ENCODE measurements at regions not wholly inside any gene's neighbourhood (a gene's known extent, or its start where the extent isn't known, plus 50 kb on each side); places are given as distances from the start of the nearest gene placed in this dataset.
"Not testable (repeated sequence)": the region's sequence is repeated elsewhere in the genome, so short reads cannot be mapped to it uniquely, and the experiment has no call there.

DNA sequence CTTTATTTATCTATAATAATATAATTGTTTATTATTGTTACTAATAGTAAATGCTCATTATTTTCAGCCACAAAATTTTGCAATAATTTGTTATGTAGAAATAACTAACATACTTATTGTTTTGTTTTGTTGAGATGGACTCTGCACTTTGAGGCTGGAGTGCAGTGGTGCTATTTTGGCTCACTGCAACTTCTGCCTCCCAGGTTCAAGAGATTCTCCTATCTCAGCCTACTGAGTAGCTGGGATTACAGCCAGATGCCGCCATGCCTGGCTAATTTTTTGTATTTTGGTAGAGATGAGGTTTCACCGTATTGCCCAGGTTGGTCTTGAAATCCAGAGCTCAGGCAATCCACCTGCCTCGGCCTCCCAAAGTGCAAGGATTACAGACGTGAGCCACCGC is 76.6 kb upstream of the RAP1B start:
- Mint-ChIP-seq H3K9me3 (no peaks in the 10 kb centered on the region), H3K27me3 (peaks cover 1% of the 10 kb centered on the region), H3K36me3 (peaks cover 1% of the 10 kb centered on the region), H3K4me3 (no peak overlapping the region), H3K27ac (no peak overlapping the region), H3K4me1 (peaks cover 0 to 7% (median 6%) of the 10 kb centered on the region in 3 donors)

DNA sequence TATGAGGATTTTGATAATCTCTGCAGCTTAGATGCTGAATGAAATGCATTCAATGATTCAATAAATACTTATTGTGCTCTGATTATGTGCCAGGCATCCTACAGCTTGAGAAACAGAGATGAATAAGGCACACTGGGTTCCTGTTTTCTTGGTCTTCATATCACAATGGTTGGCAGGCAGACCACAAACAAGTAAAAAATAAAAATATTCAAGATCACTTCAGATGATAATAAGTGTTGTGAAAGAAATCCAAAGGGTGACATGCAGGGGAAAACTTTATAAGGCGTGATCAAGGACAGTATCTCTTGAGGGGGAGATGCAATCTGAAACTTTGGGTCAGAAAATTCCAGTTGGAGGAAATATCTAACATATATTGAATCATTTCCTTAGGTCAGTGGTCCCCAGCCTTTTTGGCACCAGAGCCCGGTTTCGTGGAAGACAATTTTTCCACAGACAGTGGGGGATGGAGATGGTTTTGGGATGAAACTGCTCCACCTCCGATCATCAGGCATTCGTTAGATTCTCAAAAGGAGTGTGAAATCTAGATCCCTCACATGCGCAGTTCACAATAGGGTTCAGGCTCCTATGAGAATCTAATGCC is 73.7 kb upstream of the RAP1B start:
- peaks cover 2 to 15% (median 11%) of the 10 kb centered on the region in 3 donors for H3K4me1 Mint-ChIP-seq
- H3K9me3 Mint-ChIP-seq: peaks cover 2 to 7% (median 6%) of the 10 kb centered on the region in 3 donors
- no peaks in the 10 kb centered on the region for H3K27me3 Mint-ChIP-seq
- H3K4me3 Mint-ChIP-seq: no peak overlapping the region
- H3K36me3 Mint-ChIP-seq: no peaks in the 10 kb centered on the region
- no peak overlapping the region for H3K27ac Mint-ChIP-seq

DNA sequence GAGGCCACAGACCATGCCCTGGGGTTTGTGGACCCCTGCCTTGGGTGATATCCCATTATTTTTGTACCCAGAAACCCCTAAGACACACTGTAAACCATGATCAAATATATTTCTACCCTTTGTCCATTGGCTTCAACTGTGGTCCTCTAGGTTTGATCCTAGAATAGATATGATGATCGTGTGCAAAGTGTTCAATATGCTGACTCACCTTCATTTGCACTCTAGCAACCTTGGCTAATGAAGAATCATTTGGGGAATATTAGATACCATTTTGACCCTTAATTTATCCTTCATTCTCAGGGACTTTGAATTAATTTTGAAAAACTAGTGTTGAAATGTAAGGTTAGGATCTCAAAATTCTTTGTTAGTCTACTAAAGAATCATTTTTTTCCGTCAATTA is 73.1 kb upstream of the RAP1B start:
- Mint-ChIP-seq H3K9me3 (peaks cover 2 to 7% (median 6%) of the 10 kb centered on the region in 3 donors), H3K27me3 (no peaks in the 10 kb centered on the region), H3K27ac (no peak overlapping the region), H3K4me3 (no peak overlapping the region), H3K36me3 (no peaks in the 10 kb centered on the region), H3K4me1 (peaks cover 2 to 15% (median 11%) of the 10 kb centered on the region in 3 donors)

DNA sequence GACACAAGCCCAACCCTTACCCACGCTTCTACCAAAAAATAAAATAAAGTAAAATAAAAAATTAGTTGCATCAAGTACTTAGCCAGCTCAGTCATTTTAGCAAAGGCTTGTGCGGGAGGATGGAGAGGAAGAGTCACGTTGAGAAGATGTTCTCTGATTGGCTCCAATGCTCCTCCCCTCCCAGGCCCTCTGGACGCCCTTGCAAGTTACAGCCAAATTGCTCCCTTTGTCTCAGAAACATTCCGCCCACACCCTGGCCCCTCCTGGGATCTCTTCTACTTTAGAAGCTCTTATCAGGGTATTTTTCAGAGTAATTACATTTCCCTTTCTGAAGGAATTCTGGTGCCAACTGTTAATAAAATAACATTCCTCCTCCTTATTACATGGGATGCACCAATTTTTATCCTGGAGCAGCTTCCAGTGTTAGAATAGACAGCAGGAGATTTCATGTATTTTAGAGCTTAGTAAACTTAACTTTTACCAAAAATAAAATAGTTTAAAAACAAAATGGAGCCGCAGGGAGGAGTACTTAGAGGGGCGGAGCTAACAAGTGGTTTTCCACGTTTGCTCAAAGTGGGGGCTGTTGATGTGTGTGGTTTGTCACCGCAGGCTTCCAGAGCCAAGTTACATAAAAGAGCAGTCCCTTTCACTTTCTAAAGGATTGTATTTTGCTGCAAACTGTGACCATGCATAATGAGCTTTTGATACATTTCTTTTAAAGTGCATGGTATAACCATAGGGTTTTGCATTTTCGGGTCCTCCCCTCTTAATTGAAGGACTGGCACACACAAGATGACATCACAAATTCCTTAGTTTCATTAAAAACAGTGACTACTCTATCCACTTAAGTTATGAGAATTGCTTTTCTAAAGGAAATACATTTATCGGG is 71.7 kb upstream of the RAP1B start:
- Mint-ChIP-seq H3K4me3 (peak overlapping the region in 1 of 4 donors; percentile 68), H3K9me3 (peaks cover 2 to 7% (median 6%) of the 10 kb centered on the region in 3 donors), H3K27me3 (no peaks in the 10 kb centered on the region), H3K27ac (peak overlapping the region in 1 of 3 donors; percentile 82), H3K4me1 (peaks cover 2 to 15% (median 6%) of the 10 kb centered on the region in 3 donors), H3K36me3 (no peaks in the 10 kb centered on the region)

DNA sequence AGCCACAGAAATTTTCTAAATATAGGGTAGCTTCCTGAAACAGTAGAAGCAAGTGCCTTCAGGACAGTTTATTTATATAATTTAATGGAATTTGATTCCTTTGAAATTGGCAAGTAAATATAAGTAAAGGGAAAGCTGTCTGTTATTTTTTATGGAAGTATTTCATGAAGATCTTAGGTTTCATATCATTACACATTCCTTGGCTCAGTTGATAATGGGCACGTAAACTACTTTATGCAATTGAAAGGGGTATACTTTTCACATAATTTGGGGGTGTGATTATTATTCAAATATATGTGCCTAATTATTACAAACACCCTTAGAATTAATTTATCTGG is 71.1 kb upstream of the RAP1B start:
- no peak overlapping the region for H3K4me3 Mint-ChIP-seq
- no peaks in the 10 kb centered on the region for H3K27me3 Mint-ChIP-seq
- peaks cover 2 to 15% (median 6%) of the 10 kb centered on the region in 3 donors for H3K4me1 Mint-ChIP-seq
- peaks cover 2 to 7% (median 6%) of the 10 kb centered on the region in 3 donors for H3K9me3 Mint-ChIP-seq
- no peaks in the 10 kb centered on the region for H3K36me3 Mint-ChIP-seq
- no peak overlapping the region for H3K27ac Mint-ChIP-seq

DNA sequence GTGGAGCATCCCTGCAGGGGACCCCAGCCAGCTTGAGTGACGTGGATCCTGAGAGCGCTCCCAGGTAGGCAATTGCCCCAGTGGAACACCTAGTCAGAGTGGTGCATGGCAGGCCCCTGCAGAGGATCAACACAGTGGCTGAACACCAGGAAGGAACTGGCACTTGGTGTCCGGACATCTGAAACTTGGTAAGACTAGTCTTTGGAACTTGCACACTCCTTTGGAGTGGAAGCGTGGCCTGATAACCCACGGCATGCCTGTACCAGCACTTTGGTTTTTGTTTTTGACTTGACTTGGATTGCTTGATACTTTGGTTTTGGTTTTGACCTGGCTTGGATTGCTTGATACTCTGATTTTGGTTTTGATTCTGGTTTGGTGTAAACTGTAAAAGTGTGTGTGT is 69.9 kb upstream of the RAP1B start:
- Mint-ChIP-seq H3K4me1 (peaks cover 2 to 15% (median 6%) of the 10 kb centered on the region in 3 donors), H3K4me3 (peak overlapping the region in 1 of 4 donors; percentile 51)
- not testable (repeated sequence) for H3K27me3 Mint-ChIP-seq, H3K36me3 Mint-ChIP-seq, H3K9me3 Mint-ChIP-seq, H3K27ac Mint-ChIP-seq

DNA sequence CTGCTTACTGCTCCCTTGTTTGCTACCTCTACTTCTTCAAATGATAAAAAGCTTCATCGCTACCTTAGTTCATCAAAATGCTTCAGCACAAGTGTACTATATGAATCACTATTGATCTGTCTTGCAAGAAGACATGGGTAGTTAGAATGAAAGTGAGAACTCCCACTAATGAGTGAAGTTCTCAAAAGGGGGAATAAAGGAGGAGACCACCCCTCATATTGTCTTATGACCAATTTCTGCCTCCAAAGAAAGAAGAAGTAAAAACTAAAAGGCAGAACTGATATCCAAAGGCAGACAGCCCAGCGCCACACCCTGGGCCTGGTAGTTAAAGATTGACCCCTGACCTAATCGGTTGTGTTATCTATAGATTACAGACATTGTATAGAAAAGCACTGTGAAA is 63.4 kb upstream of the RAP1B start:
- not testable (repeated sequence) for H3K4me1 Mint-ChIP-seq, H3K27ac Mint-ChIP-seq, H3K27me3 Mint-ChIP-seq
- peaks cover 12% of the 10 kb centered on the region for H3K36me3 Mint-ChIP-seq
- H3K4me3 Mint-ChIP-seq: peak overlapping the region in 1 of 4 donors; percentile 29
- H3K9me3 Mint-ChIP-seq: peaks cover 7 to 17% (median 9%) of the 10 kb centered on the region in 3 donors

DNA sequence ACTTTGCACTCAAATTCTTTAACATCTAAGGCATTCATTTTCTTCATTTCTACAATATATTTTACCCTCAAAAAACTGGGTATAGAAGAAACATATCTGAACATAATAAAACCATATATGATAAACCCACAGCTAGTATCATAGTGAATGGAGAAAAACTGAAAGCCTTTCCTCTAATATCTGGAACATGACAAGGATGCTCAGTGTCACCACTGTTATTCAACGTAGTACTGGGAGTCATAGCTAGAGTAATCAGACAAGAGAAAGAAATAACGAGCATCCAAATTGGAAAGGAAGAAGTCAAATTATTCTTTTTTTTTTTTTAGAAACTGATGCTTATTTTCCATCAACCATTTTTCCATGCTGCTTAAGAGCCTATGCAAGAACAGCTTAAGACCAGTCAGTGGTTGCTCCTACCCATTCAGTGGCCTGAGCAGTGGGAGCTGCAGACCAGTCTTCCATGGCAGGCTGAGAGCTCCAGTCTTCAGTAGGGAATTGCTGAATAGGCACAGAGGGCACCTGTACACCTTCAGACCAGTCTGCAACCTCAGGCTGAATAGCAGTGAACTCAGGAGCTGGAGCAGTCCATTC is 58.0 kb upstream of the RAP1B start:
- not testable (repeated sequence) for H3K4me1 Mint-ChIP-seq, H3K27ac Mint-ChIP-seq, H3K27me3 Mint-ChIP-seq, H3K4me3 Mint-ChIP-seq, H3K9me3 Mint-ChIP-seq
- H3K36me3 Mint-ChIP-seq: peaks cover 12% of the 10 kb centered on the region

DNA sequence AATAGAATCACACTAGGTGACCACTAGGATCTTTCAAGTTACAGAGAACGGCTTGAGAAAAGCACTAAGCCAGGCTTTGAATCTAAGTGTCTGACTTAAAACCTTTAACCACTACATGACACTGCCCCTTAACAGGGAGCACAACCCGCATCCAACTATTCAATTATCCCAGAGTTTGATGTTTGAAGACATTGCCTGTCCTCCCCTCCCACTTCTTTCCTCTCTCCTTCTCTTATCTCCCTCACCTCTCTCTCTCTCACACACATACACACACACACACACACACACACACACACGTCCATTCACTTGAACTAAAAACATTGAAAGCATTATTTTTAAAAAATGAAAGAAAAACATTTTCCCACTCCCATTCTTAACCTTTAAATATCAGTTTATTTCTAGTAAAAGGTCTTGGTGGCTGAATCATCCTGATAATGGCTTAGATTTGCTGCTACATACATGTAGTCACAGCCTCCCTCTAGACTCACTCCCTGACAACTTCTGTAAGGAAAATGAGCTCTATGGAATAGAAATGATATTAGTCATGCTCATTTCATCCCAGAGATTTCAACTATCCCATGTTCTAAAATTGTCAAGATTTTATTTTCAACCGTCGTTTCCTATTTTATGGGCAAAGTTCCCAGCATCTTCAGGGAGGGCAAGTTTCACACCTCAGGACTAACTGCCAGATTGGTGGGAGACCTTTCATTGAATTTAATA is 53.5 kb upstream of the RAP1B start:
- Mint-ChIP-seq H3K9me3 (peaks cover 0 to 2% (median 0%) of the 10 kb centered on the region in 3 donors), H3K4me3 (peak overlapping the region in 1 of 4 donors; percentile 20), H3K4me1 (peaks cover 0 to 4% (median 4%) of the 10 kb centered on the region in 3 donors), H3K36me3 (no peaks in the 10 kb centered on the region), H3K27me3 (peaks cover 2% of the 10 kb centered on the region), H3K27ac (no peak overlapping the region)

DNA sequence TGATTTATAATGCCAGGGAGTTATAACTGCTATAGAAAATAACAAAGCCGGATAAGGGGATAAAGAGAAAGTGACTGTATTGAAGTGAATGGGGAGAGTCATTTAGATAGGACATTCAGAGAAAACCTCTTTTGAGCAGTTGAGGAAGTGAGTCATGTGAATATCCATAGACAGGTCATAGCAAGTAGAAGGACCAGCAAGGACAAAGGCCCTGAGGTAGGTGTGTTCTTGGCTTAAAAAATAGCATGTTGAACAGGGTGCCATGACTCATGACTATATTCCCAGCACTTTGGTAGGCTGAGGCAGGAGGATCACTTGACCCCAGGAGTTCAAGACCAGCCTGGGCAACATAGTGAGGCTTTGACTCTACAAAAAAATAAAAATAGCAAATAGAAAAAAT is 51.5 kb upstream of the RAP1B start:
- H3K27ac Mint-ChIP-seq: no peak overlapping the region
- H3K9me3 Mint-ChIP-seq: peaks cover 0 to 1% (median 0%) of the 10 kb centered on the region in 3 donors
- peaks cover 4 to 7% (median 4%) of the 10 kb centered on the region in 3 donors for H3K4me1 Mint-ChIP-seq
- H3K27me3 Mint-ChIP-seq: no peaks in the 10 kb centered on the region
- H3K36me3 Mint-ChIP-seq: no peaks in the 10 kb centered on the region
- H3K4me3 Mint-ChIP-seq: peak overlapping the region in 1 of 4 donors; percentile 11

DNA sequence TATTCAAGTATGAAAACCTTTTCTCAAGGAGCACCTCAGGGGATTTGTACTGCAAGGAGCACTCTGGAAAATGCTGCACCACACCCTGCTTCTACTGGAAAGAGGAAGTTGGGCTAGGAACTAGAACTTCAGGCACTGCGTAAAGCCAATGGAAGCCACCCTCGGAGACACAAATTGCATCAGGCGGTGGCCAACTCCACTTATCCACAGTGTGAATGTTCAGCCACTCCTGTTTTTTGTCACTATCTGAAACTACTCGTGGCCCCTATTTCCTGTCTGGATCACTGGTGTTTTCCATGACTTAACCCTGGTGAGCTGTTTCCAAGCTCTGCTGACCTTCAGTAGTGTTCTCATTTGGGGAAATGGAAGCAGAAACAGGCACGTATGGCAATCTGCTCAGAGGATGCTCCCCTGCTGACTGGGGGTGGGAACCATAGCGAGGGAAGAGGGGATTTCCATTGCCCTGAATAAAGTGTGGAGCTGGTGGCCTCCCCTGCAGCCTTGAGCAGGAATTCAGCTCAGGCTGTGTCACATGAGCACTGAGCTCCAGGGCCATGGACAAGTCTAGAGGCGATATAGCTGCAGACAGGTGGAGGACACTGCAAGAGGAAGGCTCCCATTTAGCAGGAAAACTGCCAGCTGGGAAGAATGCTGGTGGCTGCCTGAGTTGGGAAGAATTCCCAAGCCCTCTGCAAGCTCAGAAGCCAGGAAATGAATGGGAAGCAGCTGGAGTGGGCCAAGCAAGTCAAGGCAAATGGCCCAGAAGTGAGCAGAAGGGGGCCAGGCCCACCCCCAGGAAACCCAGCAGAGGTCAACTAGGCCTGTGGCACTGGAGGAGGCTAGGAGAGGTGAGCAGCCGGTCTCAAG is 50.5 kb upstream of the RAP1B start:
- Mint-ChIP-seq H3K27ac (no peak overlapping the region), H3K4me1 (peaks cover 4 to 5% (median 4%) of the 10 kb centered on the region in 3 donors), H3K4me3 (no peak overlapping the region), H3K9me3 (no peaks in the 10 kb centered on the region), H3K27me3 (no peaks in the 10 kb centered on the region), H3K36me3 (no peaks in the 10 kb centered on the region)

DNA sequence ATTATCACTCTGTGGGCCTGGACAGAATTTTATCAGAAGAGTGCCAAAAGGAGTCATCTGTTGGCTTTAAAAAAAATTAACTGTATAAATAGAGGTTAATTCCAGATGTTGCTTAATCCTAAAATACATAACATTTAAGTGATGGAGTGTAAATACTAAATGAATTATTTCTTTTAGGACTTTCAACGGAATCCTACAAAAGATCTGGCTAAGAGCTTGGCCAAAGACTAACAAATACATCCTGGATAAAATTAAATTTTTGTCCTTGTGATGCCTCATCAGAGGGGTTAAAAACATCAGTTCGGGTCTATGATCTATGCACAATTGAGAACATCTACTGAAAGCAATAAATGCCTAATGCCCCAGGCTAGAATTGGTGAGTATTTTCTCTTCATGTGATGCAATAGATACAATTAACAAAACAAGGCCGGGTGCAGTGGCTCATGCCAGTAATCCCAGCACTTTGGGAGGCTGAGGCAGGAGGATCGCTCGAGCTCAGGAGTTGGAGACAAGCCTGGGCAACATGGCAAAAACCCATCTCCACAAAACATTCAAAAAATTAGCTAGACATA is 49.8 kb upstream of the RAP1B start:
- Mint-ChIP-seq H3K27me3 (no peaks in the 10 kb centered on the region), H3K27ac (no peak overlapping the region), H3K4me3 (no peak overlapping the region), H3K36me3 (no peaks in the 10 kb centered on the region), H3K4me1 (peaks cover 0 to 5% (median 4%) of the 10 kb centered on the region in 3 donors), H3K9me3 (no peaks in the 10 kb centered on the region)
